NCI-H2196 (cell line): ENCODE measurements at regions not wholly inside any gene's neighbourhood (a gene's known extent, or its start where the extent isn't known, plus 50 kb on each side); places are given as distances from the start of the nearest gene placed in this dataset.

Source experiments
- DNase-seq: peaks from one replicate; lab custom pipeline; 2025; ENCODE audit not compliant: unreplicated experiment; lab: John Stamatoyannopoulos, UW

DNA sequence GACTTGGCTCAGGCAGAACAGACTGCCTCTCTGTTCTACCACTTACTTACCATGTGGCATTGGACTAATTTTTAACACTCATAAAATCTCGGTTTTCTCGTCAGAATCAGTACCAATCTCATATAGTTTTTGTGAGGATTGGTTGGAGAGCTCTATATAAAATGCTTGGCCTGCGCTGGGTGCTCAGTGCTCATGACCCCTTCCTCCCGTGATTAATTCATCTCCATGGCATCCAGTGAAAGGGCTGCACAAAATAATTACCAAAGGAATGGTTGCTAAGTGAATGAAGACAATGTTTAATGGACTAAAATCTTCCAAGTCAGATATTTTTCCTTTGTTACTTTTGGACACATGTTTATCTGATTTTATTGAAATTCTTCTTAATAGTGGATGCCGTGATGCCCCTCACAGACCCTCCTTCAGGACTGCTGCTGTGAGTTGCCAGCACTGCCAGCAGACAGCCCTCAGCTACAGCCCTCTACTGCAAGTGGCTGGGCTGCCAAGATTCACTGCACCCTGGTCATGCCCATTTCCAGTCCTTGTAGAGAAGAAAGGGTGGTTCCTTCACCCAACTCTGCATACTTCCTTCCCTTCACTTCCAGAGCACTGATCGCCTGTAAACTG, 436.5 kb downstream of the LMO4 start:
- DNase-seq: no peak

- DNase-seq: no peak
These were observed 437.0 kb downstream of the LMO4 start for GRCh38 chr1:87765681-87766070.

- DNase-seq: no peak
These were observed 438.1 kb downstream of the LMO4 start for GRCh38 chr1:87766737-87767136.

DNA sequence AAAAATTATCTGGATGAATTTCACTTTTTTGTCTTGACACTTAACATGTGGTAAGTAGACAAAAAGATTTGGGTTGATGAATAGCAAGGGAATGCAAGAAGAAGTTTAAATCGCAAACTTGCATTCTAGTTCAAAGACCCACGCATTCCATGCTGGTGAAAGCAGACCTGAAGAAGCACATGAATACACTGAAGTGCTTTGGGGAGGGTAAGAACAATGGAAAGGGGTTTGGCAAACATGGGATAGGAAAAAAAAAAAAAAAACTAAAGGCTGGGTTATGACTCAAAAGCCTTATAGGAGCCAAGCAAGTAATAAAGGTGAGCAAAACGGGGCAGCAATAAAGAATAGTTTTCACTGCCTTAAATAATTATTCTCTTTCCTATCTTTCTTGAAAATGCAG, 450.2 kb downstream of the LMO4 start:
- no peak for DNase-seq

DNA sequence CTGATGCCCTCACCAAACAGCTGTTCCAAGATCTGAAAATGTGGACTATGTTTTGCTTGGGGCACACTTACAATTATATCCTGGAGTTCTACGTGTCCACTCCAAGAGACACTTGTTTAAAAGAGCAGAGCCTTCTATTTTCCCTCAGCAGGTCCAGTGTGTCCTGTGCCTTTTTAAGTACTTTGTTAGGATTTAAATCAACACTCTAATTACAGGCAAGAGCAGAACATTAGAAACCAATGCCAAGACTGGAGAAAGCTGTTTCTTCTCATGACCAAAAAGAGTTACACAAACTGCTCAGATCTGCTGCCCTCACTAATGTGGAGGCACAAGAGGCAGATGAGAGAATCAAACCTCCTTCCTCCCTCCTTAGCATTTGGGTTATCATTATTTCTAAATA, 452.9 kb downstream of the LMO4 start:
- DNase-seq: no peak

DNA sequence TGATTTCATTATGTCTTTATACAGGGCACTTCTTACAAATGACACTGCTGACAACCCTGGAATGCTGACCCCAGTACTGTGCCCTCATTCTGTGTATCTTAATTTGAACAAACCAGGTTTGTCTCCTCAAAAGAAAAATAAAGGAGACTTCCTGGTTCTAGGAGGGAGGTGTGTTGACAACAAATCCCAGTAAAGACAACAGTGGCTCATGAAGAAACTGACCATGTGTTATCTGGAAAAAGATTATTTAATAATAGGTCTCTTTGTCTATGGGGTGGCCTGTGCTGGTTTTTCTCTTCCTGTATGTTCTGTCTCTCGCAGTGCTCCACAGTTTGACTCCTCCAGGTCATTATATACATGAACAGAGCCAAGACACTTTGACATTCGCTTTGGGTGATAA, 454.6 kb downstream of the LMO4 start:
- DNase-seq: no peak

DNA sequence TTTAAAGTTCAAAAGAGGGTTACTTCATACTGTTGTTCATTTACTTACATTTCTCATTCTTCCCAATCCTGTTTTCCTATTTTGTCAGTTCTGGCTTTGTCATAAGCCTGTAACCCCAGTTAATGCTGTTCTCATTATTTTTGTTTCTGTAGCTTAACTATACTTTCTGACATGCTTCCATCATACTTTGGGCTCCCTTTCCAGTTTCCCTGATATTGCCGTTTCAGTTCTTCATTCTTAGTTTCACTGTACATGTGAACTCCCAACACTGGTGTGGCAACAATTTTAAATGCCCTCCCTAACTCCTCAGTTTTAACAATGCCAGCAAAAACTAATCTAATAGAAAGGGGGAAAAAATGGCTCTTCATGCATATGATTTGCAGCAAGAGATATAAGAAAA, 456.7 kb downstream of the LMO4 start:
- DNase-seq: no peak

DNA sequence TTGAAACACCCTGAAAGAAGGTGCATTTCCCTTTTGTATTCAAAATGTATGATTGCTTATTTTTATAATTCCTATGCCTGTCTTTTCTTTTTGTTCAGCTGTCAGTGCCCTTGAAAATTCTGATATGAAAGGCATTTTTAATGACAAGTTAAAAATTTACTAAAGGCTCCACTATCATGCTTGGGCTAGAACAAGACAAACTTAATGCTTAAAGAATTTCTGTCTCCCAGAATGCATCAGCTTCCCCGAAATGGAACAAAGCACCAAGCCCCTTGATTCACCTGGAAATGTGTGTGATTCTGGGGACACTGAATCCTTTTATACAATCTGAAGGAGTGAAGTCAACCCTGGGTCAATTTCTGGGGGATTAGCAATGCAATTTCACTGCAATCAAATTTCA, 457.5 kb downstream of the LMO4 start:
- no peak for DNase-seq

DNA sequence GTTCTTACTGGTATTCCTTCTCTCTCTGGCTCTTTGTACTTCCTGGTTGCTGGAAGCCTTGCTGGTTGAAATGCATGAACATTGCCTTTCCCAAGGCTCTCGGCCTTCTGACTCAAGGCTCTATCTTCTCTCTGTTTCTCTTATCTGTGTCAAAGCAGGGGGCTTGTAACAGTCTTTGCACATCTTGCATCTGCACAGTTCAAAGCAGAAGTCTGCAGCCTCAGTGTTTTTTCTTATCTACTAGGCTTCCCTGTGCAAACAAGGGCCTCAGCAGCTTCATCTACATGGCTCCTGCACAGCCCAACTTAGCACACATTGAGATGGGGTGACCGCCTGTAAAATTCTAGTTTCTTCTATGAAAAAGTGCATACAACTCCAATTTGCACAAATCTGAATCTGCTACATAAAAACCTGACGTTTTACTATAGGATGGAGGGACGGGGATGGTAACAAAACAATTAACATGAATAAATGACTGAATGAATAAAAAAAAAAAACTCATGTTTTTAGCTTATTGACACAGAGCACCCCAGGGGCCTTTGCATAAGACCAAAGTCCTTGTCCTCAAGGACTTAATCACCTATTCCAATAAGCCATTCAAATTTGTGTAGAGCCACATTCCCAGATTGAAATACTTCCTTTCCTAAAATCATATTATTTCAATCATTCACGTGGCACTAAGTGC, 458.3 kb downstream of the LMO4 start:
- no peak for DNase-seq

GRCh38 chr1:87787551-87787950, 458.9 kb downstream of the LMO4 start:
- no peak for DNase-seq

GRCh38 chr1:87790756-87791155, 462.1 kb downstream of the LMO4 start:
- no peak for DNase-seq

- DNase-seq: no peak
These were observed 463.5 kb downstream of the LMO4 start for GRCh38 chr1:87791931-87792740.

- no peak for DNase-seq
These were observed 466.3 kb downstream of the LMO4 start for GRCh38 chr1:87794788-87795614.

DNA sequence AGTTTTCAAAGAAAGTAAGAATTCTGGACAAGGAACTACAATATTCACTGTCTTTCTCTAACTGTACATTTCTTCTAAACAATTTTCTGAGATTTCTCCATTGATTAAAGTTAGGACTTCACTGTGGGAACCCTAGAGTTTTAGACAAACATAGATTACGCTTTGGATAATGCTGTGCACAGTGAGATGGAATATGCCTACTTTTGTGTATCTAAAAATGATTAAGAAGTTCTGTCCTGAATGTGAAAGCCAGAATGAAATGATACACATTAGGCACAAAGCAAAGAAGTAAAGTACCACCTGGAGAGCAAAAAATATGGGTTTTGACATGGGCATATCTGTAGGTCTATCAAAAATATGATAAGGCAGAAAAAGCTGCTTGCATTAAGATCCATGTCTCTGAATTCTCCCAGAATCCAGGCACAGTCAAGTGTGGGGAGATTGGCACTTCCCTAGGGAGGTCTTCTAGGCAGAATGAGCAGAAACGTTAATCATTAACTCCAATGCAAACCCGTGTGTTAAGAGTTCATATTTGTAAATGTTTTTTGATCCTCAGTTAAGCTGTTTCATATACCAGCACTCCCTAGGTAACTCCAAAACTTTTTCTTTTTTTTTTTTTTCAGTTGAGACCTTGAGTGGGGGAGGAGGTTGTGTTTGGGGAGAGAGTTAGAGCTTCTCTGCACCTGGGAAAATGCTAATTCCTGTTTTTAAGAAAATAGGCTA, 467.1 kb downstream of the LMO4 start:
- no peak for DNase-seq

DNA sequence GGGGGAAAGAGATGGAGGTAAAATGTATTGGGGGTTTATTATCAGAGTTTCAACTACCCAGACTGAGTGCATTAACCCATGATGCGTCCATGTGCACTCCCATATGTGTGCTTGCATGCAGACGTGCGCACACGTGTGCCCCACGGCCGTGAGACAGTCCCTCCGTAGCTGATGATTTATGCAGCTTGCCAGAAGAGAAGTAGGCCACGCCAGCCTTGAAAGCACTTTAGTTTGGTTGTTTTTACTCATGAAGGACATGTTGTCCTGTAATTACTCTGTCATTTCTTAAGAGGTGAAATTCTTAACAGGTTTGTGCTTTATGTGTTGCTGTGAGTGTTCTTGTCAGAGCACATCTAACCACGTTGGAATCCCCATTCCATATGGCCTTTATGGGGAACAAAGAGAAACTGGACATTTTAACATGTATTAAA, 467.8 kb downstream of the LMO4 start:
- DNase-seq: no peak

- no peak for DNase-seq
These were observed 470.8 kb downstream of the LMO4 start for GRCh38 chr1:87799451-87799850.

DNA sequence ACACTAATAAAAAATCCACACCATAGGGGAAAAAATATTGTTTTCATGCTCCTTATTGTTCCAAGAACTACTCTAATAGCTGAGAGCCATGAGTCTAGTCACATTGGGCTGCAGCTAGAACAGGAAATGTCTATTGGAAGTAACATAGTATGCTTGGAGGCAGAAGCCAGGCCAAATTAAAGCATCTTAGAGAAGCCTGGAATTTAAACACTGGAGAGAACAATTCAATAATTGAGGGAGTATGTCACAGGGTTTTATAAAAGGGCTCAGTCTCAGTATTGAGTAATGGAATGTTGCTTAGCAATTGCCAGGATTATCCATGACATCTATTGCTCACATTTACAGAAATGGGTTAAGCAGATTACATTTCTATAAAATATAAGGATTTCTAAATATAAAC, 471.3 kb downstream of the LMO4 start:
- no peak for DNase-seq

DNA sequence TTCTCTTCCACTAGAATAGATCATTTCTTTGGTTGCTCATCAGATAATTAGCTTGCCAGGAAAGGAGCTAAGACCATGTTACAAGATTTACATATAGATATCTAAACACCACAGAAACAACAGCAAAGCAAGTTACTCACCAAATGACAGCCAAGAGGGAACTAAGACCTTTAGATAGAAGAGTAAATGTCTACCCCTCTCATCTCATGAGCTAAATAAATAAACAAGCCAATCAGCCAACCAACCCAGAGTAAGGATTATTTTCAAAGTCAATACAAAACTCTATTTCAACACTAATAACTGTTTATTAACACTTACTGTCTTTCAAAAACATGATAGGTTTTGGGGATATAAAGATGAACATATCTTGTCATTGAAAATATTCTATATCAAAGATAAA, 474.7 kb downstream of the LMO4 start:
- no peak for DNase-seq

- no peak for DNase-seq
These were observed 475.4 kb downstream of the LMO4 start for GRCh38 chr1:87804128-87804527.

DNA sequence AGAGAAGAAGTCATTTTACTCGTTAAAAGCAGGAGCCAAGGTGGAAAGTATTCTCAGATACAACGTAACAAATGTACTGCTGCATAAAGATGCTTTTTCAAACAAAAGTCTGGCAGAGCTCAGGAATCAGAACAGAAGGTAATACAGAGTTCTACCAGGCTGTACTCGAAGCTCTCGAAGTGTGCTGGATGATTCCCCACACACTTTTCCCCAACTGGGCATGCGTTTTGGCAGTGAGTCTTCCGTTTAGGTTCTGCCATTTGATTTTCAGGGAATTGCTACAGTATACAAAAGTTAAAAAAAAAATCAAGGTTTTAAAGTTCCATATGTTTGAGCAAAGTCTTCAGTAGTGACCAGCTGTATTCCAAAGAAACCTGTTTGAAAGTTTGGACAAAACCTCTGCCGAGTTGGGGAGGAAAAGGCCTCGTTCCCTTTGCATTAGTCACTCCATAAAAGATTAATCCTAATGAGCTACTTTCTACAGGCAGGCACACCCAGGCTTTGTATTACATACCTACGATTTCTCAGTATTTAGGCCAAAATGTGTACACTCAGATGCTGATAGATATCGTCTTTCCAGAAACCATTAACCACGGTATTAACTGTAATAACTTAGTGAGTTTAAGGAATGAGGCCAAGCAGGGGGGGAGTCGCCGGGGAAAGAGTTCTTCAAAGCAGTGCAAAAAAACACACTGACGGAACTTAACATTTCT, 477.1 kb downstream of the LMO4 start:
- no peak for DNase-seq
